SK-N-SH (cell line): ENCODE measurements at regions not wholly inside any gene's neighbourhood (a gene's known extent, or its start where the extent isn't known, plus 50 kb on each side); places are given as distances from the start of the nearest gene placed in this dataset.

Experiments
- CTCF ChIA-PET: fragments of 300-600, 350-600 bp; formaldehyde crosslinking; extraction: SDS; loops from one replicate; lab custom pipeline; 2021; lab: Yijun Ruan, JAX
- POLR2A ChIA-PET: fragments of 350-600 bp; sonication (Branson Sonifier 250); formaldehyde crosslinking; extraction: SDS; loops from one replicate; lab custom pipeline; 2020; ENCODE audit warnings: antibody characterized with exemption, inconsistent platforms; lab: Yijun Ruan, JAX
- DNase-seq: peaks from one replicate; pipeline ENCODE4 v3.0.0; 2012
- H2AFZ ChIP-seq: fragments of 200-600 bp; sonication (generic); 2 replicates; pipeline ENCODE4 v1.8.1; 2016; ENCODE audit warnings: antibody characterized with exemption, mild to moderate bottlenecking, low read depth
- H3F3A ChIP-seq: fragments of 200-600 bp; sonication (generic); replicated peaks from 2 replicates; pipeline ENCODE3; 2016; ENCODE audit warnings: antibody characterized with exemption, mild to moderate bottlenecking; ENCODE audit not compliant: insufficient read depth
- H3K27ac ChIP-seq, 2 experiments: fragments of 200-500 bp in 1 of 2; fragments of 200-600 bp in 1 of 2; sonication (Bioruptor generic) in 1 of 2; sonication (generic), shearing (Covaris generic) in 1 of 2; 2 replicates each; pipeline versions ENCODE4 v1.5.1 to v1.6.1; 2014 to 2016; ENCODE audit warnings: low read depth in 2 of 2, inconsistent platforms in 1 of 2, low read length in 1 of 2, mild to moderate bottlenecking in 1 of 2, mixed read lengths in 1 of 2
- H3K27me3 ChIP-seq: fragments of 200-600 bp; sonication (generic), shearing (Covaris generic); 2 replicates; pipeline ENCODE4 v1.6.1; 2016; ENCODE audit warnings: mixed run types; ENCODE audit not compliant: insufficient read depth
- H3K36me3 ChIP-seq, 2 experiments: fragments of 200-500 bp in 1 of 2; fragments of 200-600 bp in 1 of 2; sonication (Bioruptor generic) in 1 of 2; sonication (generic) in 1 of 2; replicated peaks in 1 of 2; 2 replicates each; pipeline versions ENCODE3 to v1.5.1; 2014 to 2016; ENCODE audit warnings: low read length in 1 of 2, mild to moderate bottlenecking in 1 of 2; ENCODE audit not compliant: insufficient read depth in 2 of 2, control insufficient read depth in 1 of 2
- H3K4me1 ChIP-seq, 2 experiments: fragments of 200-500 bp in 1 of 2; fragments of 200-600 bp in 1 of 2; sonication (Bioruptor generic) in 1 of 2; sonication (generic), shearing (Covaris generic) in 1 of 2; 2 replicates each; pipeline versions ENCODE4 v1.5.1 to v1.6.1; 2014 to 2016; ENCODE audit warnings: low read depth in 1 of 2, low read length in 1 of 2, mixed run types in 1 of 2; ENCODE audit not compliant: insufficient read depth in 2 of 2, control insufficient read depth in 1 of 2
- H3K4me2 ChIP-seq: fragments of 200-600 bp; sonication (generic), shearing (Covaris generic); 2 replicates; pipeline ENCODE4 v1.6.1; 2017; ENCODE audit warnings: mixed run types
- H3K4me3 ChIP-seq, 2 experiments: fragments of 200-500 bp in 1 of 2; fragments of 200-600 bp in 1 of 2; sonication (Bioruptor generic) in 1 of 2; sonication (generic), shearing (Covaris generic) in 1 of 2; 2 replicates each; pipeline versions ENCODE4 v1.5.1 to v1.8.1; 2014 to 2016; ENCODE audit warnings: low read depth in 2 of 2, inconsistent platforms in 1 of 2, low read length in 1 of 2, mild to moderate bottlenecking in 1 of 2, mixed read lengths in 1 of 2, moderate library complexity in 1 of 2
- H3K79me2 ChIP-seq: fragments of 200-600 bp; sonication (generic); 2 replicates; pipeline ENCODE4 v1.8.1; 2017; ENCODE audit warnings: mild to moderate bottlenecking; ENCODE audit not compliant: insufficient read depth
- H3K9ac ChIP-seq: fragments of 200-600 bp; sonication (generic); 2 replicates; pipeline ENCODE4 v1.6.1; 2017; ENCODE audit warnings: mixed run types
- H3K9me2 ChIP-seq: fragments of 200-600 bp; sonication (generic); 2 replicates; pipeline ENCODE4 v1.6.1; 2017; ENCODE audit warnings: mixed run types
- H3K9me3 ChIP-seq: fragments of 200-600 bp; sonication (generic); 2 replicates; pipeline ENCODE4 v1.6.1; 2017; ENCODE audit warnings: mixed run types, mild to moderate bottlenecking, moderate library complexity
- H4K20me1 ChIP-seq: fragments of 200-600 bp; sonication (generic); 2 replicates; pipeline ENCODE4 v1.6.1; 2017; ENCODE audit warnings: mild to moderate bottlenecking, mixed run types; ENCODE audit not compliant: insufficient read depth
- CHD2 ChIP-seq: fragments of 150-350 bp; IDR thresholded peaks from 2 replicates; pipeline ENCODE4 v1.6.1; 2018; ENCODE audit warnings: low read length; ENCODE audit not compliant: partially characterized antibody
- ELF1 ChIP-seq: IDR thresholded peaks from 2 replicates; pipeline ENCODE4 v1.4.0; 2012
- EP300 ChIP-seq, 2 experiments: IDR thresholded peaks; 2 replicates each; pipeline versions ENCODE4 v1.4.0 to v1.6.1; 2012; ENCODE audit warnings: borderline replicate concordance in 1 of 2, low read depth in 1 of 2, low read length in 1 of 2
- FOXM1 ChIP-seq: IDR thresholded peaks from 2 replicates; pipeline ENCODE4 v1.4.0; 2012; ENCODE audit warnings: low read depth, mild to moderate bottlenecking
- NRF1 ChIP-seq: IDR thresholded peaks from 2 replicates; pipeline ENCODE4 v1.6.1; 2012; ENCODE audit warnings: low read depth, mild to moderate bottlenecking, low read length
- PBX3 ChIP-seq: IDR thresholded peaks from 2 replicates; pipeline ENCODE4; 2012
- RCOR1 ChIP-seq: fragments of 150-350 bp; IDR thresholded peaks from 2 replicates; pipeline ENCODE4 v1.6.1; 2017; ENCODE audit warnings: antibody characterized with exemption, low read length
- SMC3 ChIP-seq: IDR thresholded peaks from 2 replicates; pipeline ENCODE4 v1.6.1; 2012; ENCODE audit warnings: low read depth, low read length, improper control_type of control experiment
- WGBS: methylation state at CpG from one replicate; pipeline ENCODE4 v1.1.6; 2017; ENCODE audit warnings: low lambda C conversion rate; 5-methylcytosine and 5-hydroxymethylcytosine counted together
- TF ChIP-seq, protein P1 (sequence below): IDR thresholded peaks from 2 replicates; pipeline ENCODE4 v1.6.1; 2012; ENCODE audit warnings: mild to moderate bottlenecking, low read depth, low read length, moderate library complexity

DNA sequence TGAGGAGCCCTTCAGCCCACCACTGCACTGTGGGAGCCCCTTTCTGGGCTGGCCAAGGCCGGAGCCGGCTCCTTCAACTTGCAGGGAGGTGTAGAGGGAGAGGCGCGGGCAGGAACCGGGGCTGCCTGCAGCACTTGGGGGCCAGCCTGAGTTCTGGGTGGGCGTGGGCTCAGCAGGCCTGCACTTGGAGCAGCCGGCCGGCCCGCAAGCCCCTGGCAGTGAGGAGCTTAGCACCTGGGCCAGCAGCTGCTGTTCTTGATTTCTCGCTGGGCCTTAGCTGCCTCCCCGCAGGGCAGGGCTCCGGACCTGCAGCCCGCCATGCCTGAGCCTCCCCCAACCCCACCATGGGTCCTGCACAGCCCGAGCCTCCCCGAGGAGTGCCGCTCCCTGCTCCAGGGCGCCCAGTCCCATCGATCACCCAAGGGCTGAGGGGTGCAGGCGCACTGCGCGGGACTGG, 101.7 kb upstream of the ADGRB3 start (continued):
- TF ChIP-seq, protein P1, sequence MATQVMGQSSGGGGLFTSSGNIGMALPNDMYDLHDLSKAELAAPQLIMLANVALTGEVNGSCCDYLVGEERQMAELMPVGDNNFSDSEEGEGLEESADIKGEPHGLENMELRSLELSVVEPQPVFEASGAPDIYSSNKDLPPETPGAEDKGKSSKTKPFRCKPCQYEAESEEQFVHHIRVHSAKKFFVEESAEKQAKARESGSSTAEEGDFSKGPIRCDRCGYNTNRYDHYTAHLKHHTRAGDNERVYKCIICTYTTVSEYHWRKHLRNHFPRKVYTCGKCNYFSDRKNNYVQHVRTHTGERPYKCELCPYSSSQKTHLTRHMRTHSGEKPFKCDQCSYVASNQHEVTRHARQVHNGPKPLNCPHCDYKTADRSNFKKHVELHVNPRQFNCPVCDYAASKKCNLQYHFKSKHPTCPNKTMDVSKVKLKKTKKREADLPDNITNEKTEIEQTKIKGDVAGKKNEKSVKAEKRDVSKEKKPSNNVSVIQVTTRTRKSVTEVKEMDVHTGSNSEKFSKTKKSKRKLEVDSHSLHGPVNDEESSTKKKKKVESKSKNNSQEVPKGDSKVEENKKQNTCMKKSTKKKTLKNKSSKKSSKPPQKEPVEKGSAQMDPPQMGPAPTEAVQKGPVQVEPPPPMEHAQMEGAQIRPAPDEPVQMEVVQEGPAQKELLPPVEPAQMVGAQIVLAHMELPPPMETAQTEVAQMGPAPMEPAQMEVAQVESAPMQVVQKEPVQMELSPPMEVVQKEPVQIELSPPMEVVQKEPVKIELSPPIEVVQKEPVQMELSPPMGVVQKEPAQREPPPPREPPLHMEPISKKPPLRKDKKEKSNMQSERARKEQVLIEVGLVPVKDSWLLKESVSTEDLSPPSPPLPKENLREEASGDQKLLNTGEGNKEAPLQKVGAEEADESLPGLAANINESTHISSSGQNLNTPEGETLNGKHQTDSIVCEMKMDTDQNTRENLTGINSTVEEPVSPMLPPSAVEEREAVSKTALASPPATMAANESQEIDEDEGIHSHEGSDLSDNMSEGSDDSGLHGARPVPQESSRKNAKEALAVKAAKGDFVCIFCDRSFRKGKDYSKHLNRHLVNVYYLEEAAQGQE: no peak
- TF ChIP-seq EP300 (IDR thresholded peaks at IDR 0.05; ENCODE audit: borderline replicate concordance in 1 of 2, low read depth in 1 of 2, low read length in 1 of 2) (no peak), FOXM1 (no peak), SMC3 (no peak)

- TF ChIP-seq CHD2 (no peak), ELF1 (no peak), NRF1 (no peak), PBX3 (no peak), RCOR1 (no peak), EP300 (IDR thresholded peaks at IDR 0.05; ENCODE audit: borderline replicate concordance in 1 of 2, low read depth in 1 of 2, low read length in 1 of 2) (no peak)
- TF ChIP-seq, protein P1: no peak
- TF ChIP-seq, all 33 proteins: peak for 0
- POLR2A ChIA-PET: no interaction called here
- H3K27ac ChIP-seq: no peak overlapping the region
- H3K4me2 ChIP-seq: no peak overlapping the region
- H2AFZ ChIP-seq: no peak overlapping the region
- 55% methylated on average over 4 of the region's 4 CpGs for WGBS
- CTCF ChIA-PET: no interaction called here
- H3F3A ChIP-seq: no peaks in the 10 kb centered on the region
- no peaks in the 10 kb centered on the region for H3K27me3 ChIP-seq
- no peak overlapping the region for H3K9ac ChIP-seq
- H3K79me2 ChIP-seq: no peaks in the 10 kb centered on the region
- H4K20me1 ChIP-seq: no peaks in the 10 kb centered on the region
- no peaks in the 10 kb centered on the region for H3K36me3 ChIP-seq
- H3K9me2 ChIP-seq: no peaks in the 10 kb centered on the region
- H3K9me3 ChIP-seq: no peaks in the 10 kb centered on the region
- no peak overlapping the region for H3K4me3 ChIP-seq
- DNase-seq: no peak
- no peaks in the 10 kb centered on the region for H3K4me1 ChIP-seq
Observed at GRCh38 chr6:68527691-68528090, 107.4 kb upstream of the ADGRB3 start.
